Keratinocyte (primary cell): ENCODE measurements at regions not wholly inside any gene's neighbourhood (a gene's known extent, or its start where the extent isn't known, plus 50 kb on each side); places are given as distances from the start of the nearest gene placed in this dataset.

ENCODE experiments used
- DNase-seq: peaks from one replicate; pipeline ENCODE4 v3.0.0-alpha.2; 2011; ENCODE audit warnings: low read depth, missing footprints, low spot score
- FAIRE-seq: peaks from 2 replicates; lab custom pipeline; 2011; peaks lifted over from hg19 to GRCh38; lab: Jason Lieb, UNC
- H2AFZ ChIP-seq: 2 replicates; pipeline ENCODE4 v1.6.0; 2012; ENCODE audit warnings: low read length, control low read depth, inconsistent platforms; ENCODE audit not compliant: control insufficient read depth
- H3K27ac ChIP-seq: 2 replicates; pipeline ENCODE4 v1.5.1; 2011; ENCODE audit warnings: low read length; ENCODE audit not compliant: control insufficient read depth, insufficient read depth
- H3K27me3 ChIP-seq: 3 replicates; pipeline ENCODE4 v1.6.0; 2011; ENCODE audit warnings: low read length; ENCODE audit not compliant: control insufficient read depth, insufficient read depth; ENCODE audit errors: extremely low read depth
- H3K36me3 ChIP-seq, 2 experiments: 2 replicates in 1 of 2; 3 replicates in 1 of 2; pipeline ENCODE4 v1.5.1; 2011; ENCODE audit warnings: low read length in 2 of 2, mild to moderate bottlenecking in 1 of 2; ENCODE audit not compliant: control insufficient read depth in 2 of 2, insufficient read depth in 2 of 2; ENCODE audit errors: extremely low read depth in 1 of 2
- H3K4me1 ChIP-seq: 3 replicates; pipeline ENCODE4 v1.5.1; 2011; ENCODE audit warnings: low read length; ENCODE audit not compliant: control insufficient read depth, insufficient read depth; ENCODE audit errors: extremely low read depth
- H3K4me2 ChIP-seq: 3 replicates; pipeline ENCODE4 v1.6.0; 2011; ENCODE audit warnings: low read depth, low read length; ENCODE audit not compliant: control insufficient read depth, insufficient read depth; ENCODE audit errors: extremely low read depth
- H3K4me3 ChIP-seq, 3 experiments: fragments of 200-600 bp in 1 of 3; sonication (generic) in 1 of 3; 2 replicates in 2 of 3; 3 replicates in 1 of 3; pipeline ENCODE4 v1.5.1; 2011 to 2016; ENCODE audit warnings: low read length in 3 of 3, mild to moderate bottlenecking in 3 of 3, control low read depth in 2 of 3, inconsistent platforms in 1 of 3, low read depth in 1 of 3, mixed read lengths in 1 of 3, mixed run types in 1 of 3, moderate library complexity in 1 of 3; ENCODE audit not compliant: control insufficient read depth in 2 of 3, insufficient read depth in 2 of 3; ENCODE audit errors: extremely low read depth in 1 of 3
- H3K79me2 ChIP-seq: 2 replicates; pipeline ENCODE4 v1.6.0; 2012; ENCODE audit warnings: low read length; ENCODE audit not compliant: control insufficient read depth, insufficient read depth
- H3K9ac ChIP-seq: 3 replicates; pipeline ENCODE4 v1.6.0; 2011; ENCODE audit warnings: low read length; ENCODE audit not compliant: control insufficient read depth, insufficient read depth; ENCODE audit errors: extremely low read depth
- H3K9me1 ChIP-seq: 3 replicates; pipeline ENCODE4 v1.6.0; 2011; ENCODE audit warnings: low read length; ENCODE audit not compliant: control insufficient read depth, insufficient read depth; ENCODE audit errors: extremely low read depth
- H3K9me3 ChIP-seq: 2 replicates; pipeline ENCODE4 v1.5.1; 2012; ENCODE audit warnings: low read depth, low read length; ENCODE audit not compliant: control insufficient read depth
- H4K20me1 ChIP-seq: 3 replicates; pipeline ENCODE4 v1.6.0; 2011; ENCODE audit warnings: low read length; ENCODE audit not compliant: control insufficient read depth, insufficient read depth; ENCODE audit errors: extremely low read depth
- CTCF ChIP-seq, 3 experiments: IDR thresholded peaks in 1 of 3; conservative IDR thresholded peaks in 1 of 3; optimal IDR thresholded peaks in 1 of 3; 2 replicates in 2 of 3; 3 replicates in 1 of 3; pipeline versions ENCODE3 to v1.5.1; 2011; ENCODE audit warnings: low read length in 3 of 3, mild to moderate bottlenecking in 3 of 3, moderate library complexity in 2 of 3, control low read depth in 1 of 3, inconsistent platforms in 1 of 3; ENCODE audit not compliant: insufficient read depth in 2 of 3; ENCODE audit errors: extremely low read depth in 1 of 3
- EZH2 ChIP-seq: IDR thresholded peaks from one replicate; pipeline ENCODE4 v1.6.1; 2012; ENCODE audit warnings: inconsistent platforms, mild to moderate bottlenecking, low read length, moderate library complexity
- dilution Hi-C: fragments of 300-500 bp; cut with MboI; formaldehyde crosslinking; loops from one replicate; pipeline ENCODE4 v1.7.0; 2020; ENCODE audit warnings: low sequenced_read_pairs; ENCODE audit not compliant: extremely low pct_ligation_motif_present

GRCh38 chr1:239125893-239126292, 260.5 kb upstream of the CHRM3 start:
- no peak for FAIRE-seq

GRCh38 chr1:239125027-239125426, 261.3 kb upstream of the CHRM3 start:
- no peak for FAIRE-seq
- no peak for DNase-seq
- H2AFZ ChIP-seq, result no peak overlapping the region

More at GRCh38 chr1:239125893-239126292, 260.5 kb upstream of the CHRM3 start:
- H3K4me3 ChIP-seq, result no peak overlapping the region
- H3K79me2 ChIP-seq, result no peaks in the 10 kb centered on the region
- no peaks in the 10 kb centered on the region for H3K9me3 ChIP-seq
- no peaks in the 10 kb centered on the region for H3K4me1 ChIP-seq
- no peak overlapping the region for H2AFZ ChIP-seq
- dilution Hi-C loops, result no loop called here
- no peak for DNase-seq
- no peak overlapping the region for H3K27ac ChIP-seq
- no peak overlapping the region for H3K4me2 ChIP-seq
- no peak for TF ChIP-seq CTCF (optimal IDR thresholded peaks at IDR 0.05 in 1 of 3, IDR thresholded peaks at IDR 0.05 in 1 of 3, conservative IDR thresholded peaks at IDR 0.05 in 1 of 3; ENCODE audit: extremely low read depth in 1 of 3, insufficient read depth in 2 of 3, low read length in 3 of 3)
- no peak for TF ChIP-seq EZH2
- no peaks in the 10 kb centered on the region for H3K36me3 ChIP-seq
- H3K9me1 ChIP-seq, result no peaks in the 10 kb centered on the region
- no peaks in the 10 kb centered on the region for H4K20me1 ChIP-seq
- H3K27me3 ChIP-seq, result no peaks in the 10 kb centered on the region
- no peak overlapping the region for H3K9ac ChIP-seq

More at GRCh38 chr1:239125027-239125426, 261.3 kb upstream of the CHRM3 start:
- Histone ChIP-seq H3K9me3 (no peaks in the 10 kb centered on the region), H3K27ac (no peak overlapping the region), H3K9ac (no peak overlapping the region), H3K4me2 (no peak overlapping the region), H3K79me2 (no peaks in the 10 kb centered on the region), H3K4me1 (no peaks in the 10 kb centered on the region), H3K27me3 (no peaks in the 10 kb centered on the region), H4K20me1 (no peaks in the 10 kb centered on the region), H3K9me1 (no peaks in the 10 kb centered on the region), H3K4me3 (no peak overlapping the region), H3K36me3 (no peaks in the 10 kb centered on the region)
- TF ChIP-seq EZH2 (no peak), CTCF (optimal IDR thresholded peaks at IDR 0.05 in 1 of 3, IDR thresholded peaks at IDR 0.05 in 1 of 3, conservative IDR thresholded peaks at IDR 0.05 in 1 of 3; ENCODE audit: extremely low read depth in 1 of 3, insufficient read depth in 2 of 3, low read length in 3 of 3) (no peak)
- dilution Hi-C loops, result no loop called here
